PC-3 (cell line): ENCODE measurements at regions not wholly inside any gene's neighbourhood (a gene's known extent, or its start where the extent isn't known, plus 50 kb on each side); places are given as distances from the start of the nearest gene placed in this dataset.

Experiments
- CTCF ChIP-seq: fragments of 300-600 bp; sonication (generic); conservative IDR thresholded peaks from 2 replicates; pipeline ENCODE4 v1.5.1; 2017; ENCODE audit warnings: antibody characterized with exemption, low read depth, mild to moderate bottlenecking, low read length
- EZH2 ChIP-seq: fragments of 300-600 bp; sonication (generic); IDR thresholded peaks from one replicate; pipeline ENCODE4 v1.6.1; 2017; ENCODE audit warnings: antibody characterized with exemption, mild to moderate bottlenecking, low read length; ENCODE audit not compliant: unreplicated experiment
- EZH2phosphoT487 ChIP-seq: fragments of 300-600 bp; sonication (generic); IDR thresholded peaks from 2 replicates; pipeline ENCODE4 v1.6.1; 2018; ENCODE audit warnings: mild to moderate bottlenecking, antibody characterized with exemption, low read length, borderline replicate concordance

GRCh38 chr5:173815571-173815970 lies 72.6 kb upstream of the CPEB4 start:
- TF ChIP-seq CTCF = no peak
- no peak for TF ChIP-seq EZH2
- no peak for TF ChIP-seq EZH2phosphoT487
